Lung (tissue), 11 donors: ENCODE measurements at regions not wholly inside any gene's neighbourhood (a gene's known extent, or its start where the extent isn't known, plus 50 kb on each side); places are given as distances from the start of the nearest gene placed in this dataset.

ENCODE experiments used
- ATAC-seq: fragments of 200-7000 bp; cut with Tn5 transposase; one replicate; pipeline ENCODE4 v1.9.1; 2020; ENCODE audit warnings: moderate number of reproducible peaks; ENCODE audit not compliant: insufficient read depth, low FRiP score
- DNase-seq, 3 donors: peaks; one replicate each; pipeline ENCODE4 v3.0.0-alpha.2; 2013 to 2017
- H3K27ac ChIP-seq, 2 donors: one replicate each; pipeline ENCODE4 v1.5.1; 2013; ENCODE audit warnings: mild to moderate bottlenecking in 2 of 2, moderate library complexity in 2 of 2, control low read depth in 1 of 2, inconsistent platforms in 1 of 2, low read depth in 1 of 2, low read length in 1 of 2
- H3K27me3 ChIP-seq, 3 donors: one replicate each; pipeline ENCODE4 v1.5.1; 2013; ENCODE audit warnings: low read length in 2 of 3; ENCODE audit not compliant: control insufficient read depth in 3 of 3, insufficient read depth in 3 of 3
- H3K36me3 ChIP-seq, 4 donors: one replicate each; pipeline ENCODE4 v1.5.1; 2013; ENCODE audit warnings: low read length in 4 of 4, mild to moderate bottlenecking in 1 of 4, moderate library complexity in 1 of 4; ENCODE audit not compliant: control insufficient read depth in 4 of 4, insufficient read depth in 4 of 4
- H3K4me1 ChIP-seq, 5 donors: one replicate each; pipeline ENCODE4 v1.5.1; 2013; ENCODE audit warnings: low read length in 5 of 5, mild to moderate bottlenecking in 2 of 5, moderate library complexity in 1 of 5; ENCODE audit not compliant: control insufficient read depth in 5 of 5, insufficient read depth in 5 of 5
- H3K4me3 ChIP-seq: one replicate; pipeline ENCODE4 v1.5.1; 2013; ENCODE audit warnings: mild to moderate bottlenecking, control low read depth, moderate library complexity
- H3K9ac ChIP-seq, 2 donors: one replicate each; pipeline ENCODE4 v1.5.1; 2013; ENCODE audit warnings: low read length in 2 of 2, control low read depth in 1 of 2; ENCODE audit not compliant: insufficient read depth in 1 of 2
- H3K9me3 ChIP-seq, 4 donors: one replicate each; pipeline ENCODE4 v1.5.1; 2013; ENCODE audit warnings: low read length in 3 of 4, mild to moderate bottlenecking in 1 of 4, moderate library complexity in 1 of 4; ENCODE audit not compliant: control insufficient read depth in 4 of 4, insufficient read depth in 3 of 4
- WGBS, 2 donors: extraction: QIAGEN DNeasy Blood & Tissue Kit; methylation state at CpG; one replicate each; pipeline ENCODE4 v1.1.7; 2013; 5-methylcytosine and 5-hydroxymethylcytosine counted together
- TF ChIP-seq, protein P1 (sequence below): IDR thresholded peaks from 2 replicates; pipeline ENCODE4 v1.5.1; 2012; ENCODE audit warnings: mild to moderate bottlenecking; ENCODE audit errors: control extremely low read depth, extremely low read depth
- donor health status: control.
- donor health status: control.
- donor health status: Bipolar disorder and iron deficiency.
- donor health status: healthy.
- donor health status: DM: yes; HTN: yes; CAD: no.

DNA sequence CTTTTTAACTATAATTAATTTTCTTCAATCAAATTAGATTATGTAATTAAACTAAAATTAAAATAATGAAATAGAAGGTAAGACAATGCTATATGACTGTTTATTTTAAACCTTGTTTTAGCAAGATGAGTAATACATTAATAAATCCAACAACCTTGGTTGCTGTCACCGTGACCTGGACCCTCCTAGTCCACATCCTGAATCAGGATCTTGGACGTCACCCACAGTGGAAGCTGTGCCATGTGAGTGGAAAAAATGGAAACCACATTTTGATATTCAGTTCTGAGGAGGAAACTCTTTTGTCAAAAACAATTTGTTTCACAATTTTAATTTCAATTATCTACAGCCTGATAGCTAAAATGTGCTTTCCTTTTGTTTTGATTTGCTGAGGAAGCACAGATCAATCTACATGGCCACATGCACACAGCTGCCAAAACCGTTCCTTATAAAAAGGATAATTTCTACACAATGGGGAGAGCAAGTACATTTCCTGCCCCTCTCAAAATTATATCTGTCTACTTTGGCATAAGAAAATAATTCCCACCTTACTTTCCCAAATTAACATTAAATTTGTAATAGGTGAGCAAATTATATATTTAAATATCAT is 255.5 kb downstream of the RASSF9 start:
- DNase-seq (peak in 2 of 3 donors; percentile 26 to 28), ATAC-seq (no peak)
- H3K4me3 ChIP-seq, result no peak overlapping the region
- H3K4me1 ChIP-seq, result no peaks in the 10 kb centered on the region
- H3K27me3 ChIP-seq, result no peaks in the 10 kb centered on the region
- WGBS, 2 donors, result 37 to 38% methylated on average over 3 of the region's 3 CpGs
- no peak overlapping the region for H3K9ac ChIP-seq
- no peaks in the 10 kb centered on the region for H3K9me3 ChIP-seq
- H3K27ac ChIP-seq, result peak overlapping the region in 1 of 2 donors; percentile 29
- TF ChIP-seq, protein P1, sequence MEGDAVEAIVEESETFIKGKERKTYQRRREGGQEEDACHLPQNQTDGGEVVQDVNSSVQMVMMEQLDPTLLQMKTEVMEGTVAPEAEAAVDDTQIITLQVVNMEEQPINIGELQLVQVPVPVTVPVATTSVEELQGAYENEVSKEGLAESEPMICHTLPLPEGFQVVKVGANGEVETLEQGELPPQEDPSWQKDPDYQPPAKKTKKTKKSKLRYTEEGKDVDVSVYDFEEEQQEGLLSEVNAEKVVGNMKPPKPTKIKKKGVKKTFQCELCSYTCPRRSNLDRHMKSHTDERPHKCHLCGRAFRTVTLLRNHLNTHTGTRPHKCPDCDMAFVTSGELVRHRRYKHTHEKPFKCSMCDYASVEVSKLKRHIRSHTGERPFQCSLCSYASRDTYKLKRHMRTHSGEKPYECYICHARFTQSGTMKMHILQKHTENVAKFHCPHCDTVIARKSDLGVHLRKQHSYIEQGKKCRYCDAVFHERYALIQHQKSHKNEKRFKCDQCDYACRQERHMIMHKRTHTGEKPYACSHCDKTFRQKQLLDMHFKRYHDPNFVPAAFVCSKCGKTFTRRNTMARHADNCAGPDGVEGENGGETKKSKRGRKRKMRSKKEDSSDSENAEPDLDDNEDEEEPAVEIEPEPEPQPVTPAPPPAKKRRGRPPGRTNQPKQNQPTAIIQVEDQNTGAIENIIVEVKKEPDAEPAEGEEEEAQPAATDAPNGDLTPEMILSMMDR, result no peak
- no peaks in the 10 kb centered on the region for H3K36me3 ChIP-seq

DNA sequence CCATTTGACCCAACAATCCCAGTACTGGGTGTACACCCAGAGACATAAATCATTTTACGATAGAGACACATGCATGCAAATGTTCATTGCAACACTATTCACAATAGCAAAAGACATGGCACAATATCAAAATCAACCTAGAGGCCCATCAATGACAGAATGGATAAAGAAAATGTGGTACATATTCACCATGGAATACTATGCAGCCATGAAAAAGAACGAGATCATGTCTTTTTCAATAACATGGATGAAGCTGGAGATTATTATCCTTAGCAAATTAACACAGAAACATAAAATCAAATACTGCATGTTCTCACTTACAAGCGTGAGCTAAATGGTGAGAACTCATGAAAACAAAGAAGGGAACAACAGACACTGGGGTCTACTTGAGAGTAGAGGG is 249.1 kb downstream of the RASSF9 start:
- H3K4me1 ChIP-seq, result no peaks in the 10 kb centered on the region
- H3K27ac ChIP-seq, result no peak overlapping the region
- DNase-seq, result no peak
- H3K9me3 ChIP-seq, result no peaks in the 10 kb centered on the region
- no peaks in the 10 kb centered on the region for H3K36me3 ChIP-seq
- no peak overlapping the region for H3K9ac ChIP-seq
- TF ChIP-seq, protein P1, result no peak
- H3K27me3 ChIP-seq, result no peaks in the 10 kb centered on the region
- ATAC-seq, result no peak
- H3K4me3 ChIP-seq, result no peak overlapping the region
- WGBS, 2 donors, result 91 to 94% methylated on average over 3 of the region's 3 CpGs

DNA sequence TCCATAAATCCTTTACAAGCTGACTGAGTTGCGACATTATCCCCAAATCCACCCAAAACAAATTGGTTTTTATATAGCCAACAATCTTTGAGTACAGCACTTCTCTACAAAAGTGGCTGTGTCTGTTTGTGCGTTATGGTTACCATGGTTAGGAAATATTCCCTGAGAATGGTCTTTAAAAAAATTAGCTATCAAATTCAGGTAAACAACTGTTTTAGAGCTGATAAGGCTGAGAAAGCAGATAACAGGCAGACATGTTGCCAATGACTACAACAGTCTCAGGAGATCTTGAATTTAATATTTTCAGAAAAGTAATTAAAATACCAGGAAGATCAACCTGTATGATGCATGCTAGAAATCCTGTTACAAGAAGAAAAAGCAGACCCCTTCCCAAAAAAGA is 248.0 kb downstream of the RASSF9 start:
- 47 to 82% methylated on average over 2 of the region's 2 CpGs for WGBS, 2 donors
- TF ChIP-seq, protein P1, result no peak
- no peaks in the 10 kb centered on the region for H3K9me3 ChIP-seq
- H3K9ac ChIP-seq, result no peak overlapping the region
- no peaks in the 10 kb centered on the region for H3K27me3 ChIP-seq
- no peaks in the 10 kb centered on the region for H3K4me1 ChIP-seq
- no peak for ATAC-seq
- H3K36me3 ChIP-seq, result no peaks in the 10 kb centered on the region
- DNase-seq, result peak in 1 of 3 donors; percentile 3
- H3K4me3 ChIP-seq, result no peak overlapping the region
- H3K27ac ChIP-seq, result no peak overlapping the region

DNA sequence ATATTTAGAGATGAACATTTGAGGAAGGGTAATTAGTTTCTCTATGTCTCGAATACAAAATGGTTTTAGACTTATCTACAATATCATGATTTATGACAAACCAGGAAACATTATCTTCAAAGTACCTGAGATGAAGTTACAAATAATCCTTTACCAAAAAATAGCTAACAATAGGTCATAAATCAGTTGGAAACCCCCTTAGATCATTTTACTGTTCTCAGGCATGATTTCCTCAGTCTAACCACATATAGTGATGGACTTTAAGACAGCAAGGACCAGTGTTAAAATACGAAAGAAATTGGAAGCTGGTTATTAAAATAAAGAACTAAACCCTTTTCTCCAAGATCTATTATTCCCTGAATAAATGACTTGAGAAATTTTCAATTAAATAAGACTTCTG is 235.4 kb downstream of the RASSF9 start:
- DNase-seq (no peak), ATAC-seq (no peak)
- no peak overlapping the region for H3K4me3 ChIP-seq
- peaks cover 0 to 5% (median 2%) of the 10 kb centered on the region in 4 donors for H3K9me3 ChIP-seq
- 52 to 66% methylated on average over 2 of the region's 2 CpGs for WGBS, 2 donors
- no peaks in the 10 kb centered on the region for H3K4me1 ChIP-seq
- no peaks in the 10 kb centered on the region for H3K36me3 ChIP-seq
- H3K27ac ChIP-seq, result no peak overlapping the region
- H3K9ac ChIP-seq, result no peak overlapping the region
- TF ChIP-seq, protein P1, result no peak
- H3K27me3 ChIP-seq, result no peaks in the 10 kb centered on the region
